HG02884 (cell line): ENCODE measurements at regions not wholly inside any gene's neighbourhood (a gene's known extent, or its start where the extent isn't known, plus 50 kb on each side); places are given as distances from the start of the nearest gene placed in this dataset.

Source experiments
- ATAC-seq: cut with Tn5 transposase; IDR thresholded peaks from one replicate; pipeline ENCODE4 v1.9.1; 2021; ENCODE audit warnings: mild to moderate bottlenecking, moderate library complexity; ENCODE audit not compliant: unreplicated experiment

DNA sequence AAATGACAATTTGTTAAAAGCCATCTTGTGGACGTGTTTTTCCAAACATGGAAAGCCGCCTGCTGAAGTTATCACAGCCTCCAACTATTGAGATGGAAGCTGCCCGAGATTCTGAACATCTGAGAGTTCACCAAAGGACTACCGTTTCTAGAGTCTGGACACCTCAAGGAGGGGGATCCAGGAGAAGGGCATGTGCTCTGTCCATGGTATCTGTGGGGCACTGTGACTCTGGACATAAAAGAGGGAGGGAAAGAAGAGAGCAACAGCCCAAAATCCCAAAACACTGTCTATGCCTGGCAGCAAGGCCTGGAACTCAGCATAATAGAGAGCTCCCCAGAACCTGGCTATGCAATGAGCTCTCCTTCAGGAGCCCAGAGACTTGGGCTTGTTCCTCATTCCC, 319.9 kb downstream of the EN1 start:
- no peak for ATAC-seq

DNA sequence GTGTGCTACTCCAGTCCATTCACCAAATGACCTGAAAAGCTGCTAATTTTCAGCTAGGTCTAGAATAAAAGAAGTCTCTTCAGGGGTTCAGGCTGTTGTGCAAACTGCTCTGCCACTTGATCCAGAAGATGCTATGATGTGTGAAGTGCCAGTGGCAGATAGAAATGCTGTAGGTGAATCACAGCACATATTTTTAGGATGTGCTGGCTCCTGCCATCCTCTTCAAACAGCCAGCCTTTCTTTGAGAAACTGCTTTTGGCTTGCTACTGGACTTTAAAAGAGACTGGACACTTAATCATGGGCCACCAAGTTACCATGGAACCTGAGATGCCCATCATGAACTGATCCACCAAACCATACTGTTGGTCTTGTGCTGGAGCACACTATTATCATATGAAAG, 322.1 kb downstream of the EN1 start:
- no peak for ATAC-seq

DNA sequence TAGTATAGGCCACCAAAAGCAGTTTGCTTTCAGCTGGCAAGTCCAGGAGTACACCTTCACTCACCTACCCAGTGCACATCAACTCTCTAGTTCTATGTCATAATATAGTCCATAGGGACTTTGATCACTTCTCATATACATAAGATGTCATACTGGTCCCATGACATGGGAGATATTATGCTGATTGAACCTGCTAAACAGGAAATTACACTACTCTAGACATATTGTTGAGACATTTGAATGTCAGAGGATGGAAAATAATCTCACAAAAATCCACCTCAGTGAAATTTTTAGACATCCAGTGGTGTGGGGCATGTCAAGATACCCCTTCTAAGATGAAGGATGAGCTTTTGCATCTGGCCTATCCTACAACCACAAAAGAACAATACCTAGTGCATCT, 322.5 kb downstream of the EN1 start:
- ATAC-seq, result no peak

DNA sequence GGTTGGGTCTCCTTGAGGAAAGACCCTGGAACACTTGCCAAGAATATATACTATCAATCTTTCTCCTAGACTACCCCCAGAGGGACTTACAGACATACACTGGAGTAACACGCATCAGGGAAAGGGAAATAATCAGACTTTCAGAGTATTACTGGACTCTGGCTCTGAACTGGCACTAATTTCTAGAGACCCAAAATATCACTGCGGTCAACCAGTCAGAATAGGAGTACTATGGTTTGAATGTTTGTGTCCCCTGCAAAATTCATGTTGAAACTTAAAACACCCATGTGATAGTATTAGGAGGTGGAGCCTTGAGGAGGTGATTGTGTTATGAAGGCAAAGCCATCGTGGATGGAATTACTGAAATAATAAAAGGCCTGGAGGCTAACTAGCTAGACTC, 323.7 kb downstream of the EN1 start:
- ATAC-seq, result no peak

DNA sequence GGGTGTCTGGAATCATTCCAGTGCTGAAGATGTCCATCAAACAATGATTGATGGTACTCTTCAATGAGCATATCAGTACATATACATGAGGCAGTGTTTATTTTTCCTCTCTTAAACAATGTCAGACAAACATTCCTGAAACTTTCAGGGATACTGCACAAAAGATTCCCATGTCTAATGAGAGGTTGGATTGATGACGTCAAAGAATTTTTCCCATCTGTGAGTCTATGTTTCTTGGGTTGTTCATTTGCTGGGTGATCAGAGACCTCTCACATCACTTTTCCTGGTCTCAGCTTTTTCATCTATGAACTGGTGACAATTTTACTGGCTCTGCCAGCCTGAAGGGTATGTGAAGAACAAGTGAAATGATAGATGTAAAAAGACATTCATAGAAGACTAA, 325.5 kb downstream of the EN1 start:
- no peak for ATAC-seq

DNA sequence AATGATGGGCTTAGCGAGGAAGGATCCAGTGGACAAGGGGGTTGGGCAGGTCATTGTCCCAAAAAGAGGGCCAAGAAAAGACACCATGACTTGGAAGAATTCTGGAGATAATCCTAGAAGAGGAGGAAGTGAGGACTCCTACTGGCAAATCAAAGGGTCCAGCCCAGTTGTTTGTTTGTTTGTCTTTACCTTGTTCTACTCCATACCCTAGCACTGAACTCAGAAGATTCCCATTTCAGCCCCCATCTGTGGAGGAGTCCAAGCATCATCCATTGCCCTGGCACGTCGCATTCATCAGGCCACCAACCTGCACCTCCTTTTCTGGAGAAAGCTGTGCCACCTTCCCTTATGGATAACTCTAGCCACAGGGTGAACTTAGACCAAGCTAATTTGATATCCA, 326.2 kb downstream of the EN1 start:
- ATAC-seq, result no peak

DNA sequence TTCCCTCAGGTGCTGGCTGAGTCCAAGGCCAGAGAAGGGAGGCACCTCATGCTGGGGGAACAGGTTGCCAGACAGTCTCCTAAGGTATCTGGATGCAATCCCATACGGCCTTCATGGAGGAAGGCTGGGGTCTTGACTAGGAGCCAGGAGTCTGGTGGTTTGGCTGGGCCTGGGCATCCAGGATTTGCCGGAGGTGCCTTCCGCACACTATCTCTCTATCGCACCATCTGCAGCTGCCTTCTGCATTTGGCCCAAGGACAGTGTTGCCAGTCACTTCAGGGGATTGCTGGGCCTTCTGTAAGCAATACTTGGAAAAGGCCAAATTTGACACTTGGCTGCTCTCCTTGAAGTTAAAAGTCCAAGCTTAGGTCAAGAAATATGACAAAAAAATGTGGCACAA, 327.2 kb downstream of the EN1 start:
- ATAC-seq, result no peak

DNA sequence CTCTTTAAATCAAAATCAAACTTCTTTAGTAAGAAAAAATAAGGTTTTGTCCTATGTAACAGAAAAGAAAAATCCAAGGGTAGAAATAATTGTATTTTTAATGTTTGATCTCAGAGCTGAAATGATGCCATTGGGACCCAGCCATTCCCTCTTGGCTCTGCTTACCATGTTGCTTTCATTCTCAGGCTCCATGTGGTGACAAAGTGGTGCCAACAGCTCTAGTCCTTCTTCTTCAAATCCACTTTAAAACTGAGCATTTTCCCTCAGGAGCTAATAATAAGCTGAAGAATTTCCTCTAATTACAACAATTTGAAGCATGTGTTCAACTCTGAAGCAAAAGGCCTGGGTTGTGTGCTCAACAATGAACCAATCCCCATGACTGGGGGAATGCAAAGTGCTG, 327.9 kb downstream of the EN1 start:
- ATAC-seq, result no peak

DNA sequence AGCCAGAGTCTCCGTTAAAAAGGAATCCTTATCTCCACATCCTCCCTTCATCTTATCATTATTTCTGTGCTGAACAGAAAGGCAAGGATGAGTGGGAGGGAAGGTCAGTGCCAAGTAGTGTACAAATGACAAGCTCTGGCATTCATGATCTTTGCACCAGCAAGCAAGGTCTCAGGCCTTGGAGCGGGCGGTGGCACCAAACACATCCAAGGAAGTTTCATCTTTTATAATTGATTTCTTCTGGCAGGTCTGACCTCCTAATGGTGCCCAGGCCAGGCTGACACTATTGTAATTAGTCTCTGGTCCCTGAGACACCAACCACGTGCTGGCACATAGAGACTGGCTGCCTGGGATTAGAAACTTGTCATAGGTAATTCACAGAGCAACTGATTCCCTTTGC, 336.6 kb downstream of the EN1 start:
- ATAC-seq, result no peak

DNA sequence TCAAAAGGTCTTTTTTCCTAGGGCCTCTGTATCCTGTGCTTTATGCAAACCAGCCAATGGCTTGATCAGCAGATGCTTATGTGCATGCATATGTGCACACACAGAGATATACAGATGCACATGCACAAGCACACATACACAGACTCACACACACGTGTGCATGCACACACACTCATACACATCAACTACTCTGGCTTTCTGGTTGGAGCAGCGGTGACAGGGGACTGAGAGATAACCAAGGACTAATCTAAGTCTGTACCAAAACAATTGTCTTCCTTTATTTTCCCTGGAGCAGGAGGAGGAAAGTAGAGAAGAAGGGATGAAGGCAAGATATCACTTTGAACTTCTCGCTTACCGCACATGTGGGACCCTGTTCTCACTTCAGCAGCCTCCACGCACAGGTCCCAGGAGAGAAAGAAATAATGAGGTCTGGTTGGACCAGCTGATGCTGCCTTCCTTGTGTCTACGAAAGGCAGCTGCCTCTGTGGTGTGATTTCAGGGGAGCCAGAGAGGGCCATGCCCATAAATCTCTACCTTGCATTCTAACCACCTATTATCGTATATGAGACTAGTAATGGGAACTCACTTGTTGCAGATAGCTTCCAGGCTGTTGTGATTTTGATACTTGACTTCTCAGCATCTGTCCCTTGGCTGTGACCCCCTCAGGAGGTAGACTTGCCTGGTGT, 338.0 kb downstream of the EN1 start:
- no peak for ATAC-seq

DNA sequence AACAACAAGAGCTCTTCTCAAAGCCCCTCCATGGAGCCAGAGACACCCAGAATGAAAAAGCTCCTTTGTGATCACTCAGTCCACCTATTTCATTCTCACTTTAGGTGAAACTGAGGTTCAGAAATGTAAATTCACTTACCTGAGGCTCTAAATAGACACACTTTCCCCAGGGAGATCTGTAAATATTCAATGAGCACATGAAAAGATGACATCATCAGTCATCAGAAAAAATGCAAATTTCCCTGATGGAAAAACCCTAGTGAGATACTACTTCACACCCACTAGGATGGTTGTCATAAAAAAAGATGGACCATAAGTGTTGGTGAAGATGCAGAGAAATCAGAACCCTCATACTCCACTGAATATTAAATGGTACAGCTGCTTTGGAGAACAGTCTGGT, 339.2 kb downstream of the EN1 start:
- ATAC-seq, result no peak

DNA sequence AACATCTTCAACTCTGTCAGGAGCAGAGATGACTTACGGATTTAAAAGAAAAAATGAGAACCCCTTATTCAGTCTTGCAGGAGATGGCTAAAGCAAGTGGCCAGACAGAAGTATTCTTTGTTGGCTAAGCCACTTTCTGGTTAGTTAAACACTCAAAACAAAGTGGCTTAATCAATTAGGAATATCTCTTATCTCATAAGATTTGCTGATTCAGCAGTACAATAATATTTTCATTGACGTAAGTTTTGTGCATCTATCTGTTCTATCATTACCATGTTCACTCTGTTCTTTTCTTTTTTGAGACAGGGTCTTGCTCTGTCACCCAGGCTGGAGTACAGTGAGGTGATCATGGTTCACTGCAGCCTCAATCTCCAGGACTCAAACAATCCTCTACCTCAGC, 342.0 kb downstream of the EN1 start:
- ATAC-seq, result no peak

DNA sequence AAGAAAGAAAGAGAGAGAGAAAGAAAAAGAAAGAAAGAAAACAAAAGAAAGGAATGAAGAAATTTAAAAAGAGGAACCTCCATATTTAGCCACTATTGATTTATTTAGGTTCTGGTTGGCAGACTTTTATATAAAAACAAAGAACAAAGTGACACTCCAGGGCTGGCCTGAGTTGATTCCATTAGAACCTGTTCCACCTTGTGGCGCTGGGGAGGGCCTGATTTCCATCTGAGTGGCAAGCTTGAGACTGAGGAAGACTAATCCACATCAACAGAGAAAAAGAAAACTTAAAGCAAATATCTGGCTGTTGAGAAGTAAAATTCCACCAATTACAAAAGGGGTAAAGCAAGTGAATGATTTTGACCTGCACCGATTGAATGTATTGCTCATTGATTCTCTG, 345.3 kb downstream of the EN1 start:
- ATAC-seq, result no peak

DNA sequence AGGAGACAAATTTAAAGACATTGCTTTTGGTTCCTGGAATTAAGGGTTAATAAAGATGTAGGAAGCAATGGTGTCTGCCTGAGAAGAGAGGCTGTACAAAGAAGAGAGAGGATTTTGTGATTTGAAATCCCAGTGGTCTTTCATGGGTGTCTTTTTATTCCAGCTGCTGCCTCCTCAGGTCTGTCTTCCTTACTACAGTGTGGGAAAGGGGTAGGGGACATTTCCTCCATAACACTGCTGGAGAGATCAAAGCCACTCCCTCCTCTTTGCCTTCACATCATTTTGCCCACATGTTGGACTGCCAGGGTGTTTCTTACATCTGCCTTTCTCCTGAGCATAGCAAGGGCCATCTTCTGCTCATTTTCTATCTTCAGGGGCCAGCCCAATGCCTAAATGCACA, 348.5 kb downstream of the EN1 start:
- ATAC-seq, result no peak

DNA sequence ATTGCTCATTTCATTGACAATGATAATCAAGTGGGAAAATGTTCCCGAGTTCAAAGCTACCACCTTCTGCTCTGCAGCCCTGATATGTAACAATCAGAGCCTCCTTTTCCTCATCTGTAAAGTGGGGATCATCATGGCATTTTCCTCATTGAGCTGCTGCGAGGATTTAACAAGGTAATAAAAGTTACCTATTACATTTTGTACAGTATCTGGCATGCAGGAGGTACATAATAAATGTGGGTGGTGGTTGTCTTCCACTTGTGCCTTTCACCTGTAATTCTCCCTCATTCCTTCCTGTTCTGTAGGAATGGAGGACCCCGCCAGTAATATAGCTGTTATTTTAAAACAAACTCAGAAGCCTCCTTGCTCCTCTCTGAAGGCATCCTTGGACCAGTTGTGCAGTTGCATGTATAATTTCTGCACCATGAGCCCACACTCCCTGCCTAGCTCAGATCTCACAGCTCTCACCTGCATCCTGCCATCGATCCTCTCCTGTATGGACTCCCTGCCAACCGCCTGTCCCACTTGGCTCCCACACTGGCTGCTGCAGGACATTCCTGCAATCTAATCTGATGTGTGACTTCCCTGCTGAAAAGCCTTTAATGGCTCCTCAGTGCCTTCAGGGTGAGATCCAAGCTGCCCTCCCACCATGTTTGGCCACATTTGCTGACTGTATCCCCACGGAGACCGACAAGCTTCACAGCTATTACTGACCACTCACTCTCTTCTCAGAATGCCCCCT, 350.4 kb downstream of the EN1 start:
- ATAC-seq, result no peak

DNA sequence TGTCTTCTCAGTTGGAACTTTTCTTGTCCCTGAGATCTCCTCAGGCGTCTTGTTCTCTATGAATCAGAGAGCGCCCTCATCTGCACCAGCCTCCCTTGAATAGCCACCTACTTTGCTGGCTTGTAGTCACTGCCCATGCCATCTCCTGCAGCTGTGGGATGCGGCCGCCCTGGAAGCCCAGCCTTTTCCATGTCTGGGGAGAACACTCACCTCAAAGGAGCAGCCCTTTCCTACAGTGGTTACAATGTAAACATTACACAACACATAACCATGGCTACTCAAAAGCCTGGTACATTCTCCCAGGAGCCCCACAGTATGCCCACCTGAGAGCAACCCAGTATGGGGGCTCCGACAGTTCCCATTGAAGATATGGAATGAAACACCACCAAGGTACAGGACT, 351.0 kb downstream of the EN1 start:
- no peak for ATAC-seq

DNA sequence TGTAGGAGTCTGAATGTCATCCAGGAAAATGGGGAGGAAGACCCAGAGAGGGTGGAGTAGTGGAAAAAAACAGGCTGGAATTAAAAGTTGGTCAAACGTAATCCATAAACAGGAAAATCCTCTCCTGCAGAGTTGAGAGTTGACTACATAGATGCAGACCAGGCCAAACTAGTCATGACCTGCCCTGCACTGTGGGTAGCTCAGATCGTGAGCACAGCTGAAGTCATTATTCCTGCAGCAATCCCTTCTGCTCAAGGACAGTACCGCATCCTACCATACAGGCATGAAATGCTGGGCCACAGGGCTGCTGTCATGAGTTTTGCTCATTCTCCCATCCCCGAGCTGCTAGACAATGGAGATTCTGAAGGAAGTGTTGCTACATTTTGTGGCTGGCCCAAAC, 352.2 kb downstream of the EN1 start:
- no peak for ATAC-seq

DNA sequence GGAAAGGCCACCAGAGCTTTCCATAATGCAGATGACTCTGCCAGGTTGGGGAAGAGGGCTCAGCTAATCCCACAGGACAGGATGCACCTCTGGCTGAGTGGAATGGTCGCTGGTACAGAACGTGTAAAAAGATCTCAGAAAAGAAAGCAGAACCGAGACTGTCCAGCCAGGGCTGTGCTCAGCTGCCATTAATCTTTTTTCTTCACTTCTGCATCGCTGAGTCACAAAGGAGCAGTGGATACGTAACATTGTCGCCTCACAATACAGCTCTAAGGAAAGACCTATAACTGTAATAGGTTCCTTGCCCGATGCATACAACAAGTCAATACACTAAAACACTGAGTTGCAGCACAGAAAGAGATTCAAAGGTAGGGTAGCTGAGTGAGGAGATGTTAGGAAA, 354.2 kb downstream of the EN1 start:
- no peak for ATAC-seq

DNA sequence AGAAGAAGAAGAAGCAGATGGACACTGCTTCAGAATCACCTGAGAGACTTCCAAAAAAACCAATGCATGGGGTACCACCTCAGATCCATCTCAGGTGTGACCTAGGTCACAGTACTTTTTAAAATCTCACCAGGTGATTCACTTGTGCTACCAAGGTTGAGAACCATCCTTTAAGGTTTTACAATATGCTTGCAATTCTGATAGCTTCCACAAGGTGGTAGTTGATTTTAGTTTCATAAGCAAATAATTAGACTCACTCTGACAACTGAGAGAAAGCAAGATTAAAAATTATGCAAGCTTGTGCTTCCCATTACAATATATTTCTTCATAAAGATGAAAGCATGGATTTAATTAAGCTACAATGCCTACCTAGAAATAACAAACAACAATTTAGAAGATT, 355.1 kb downstream of the EN1 start:
- no peak for ATAC-seq

DNA sequence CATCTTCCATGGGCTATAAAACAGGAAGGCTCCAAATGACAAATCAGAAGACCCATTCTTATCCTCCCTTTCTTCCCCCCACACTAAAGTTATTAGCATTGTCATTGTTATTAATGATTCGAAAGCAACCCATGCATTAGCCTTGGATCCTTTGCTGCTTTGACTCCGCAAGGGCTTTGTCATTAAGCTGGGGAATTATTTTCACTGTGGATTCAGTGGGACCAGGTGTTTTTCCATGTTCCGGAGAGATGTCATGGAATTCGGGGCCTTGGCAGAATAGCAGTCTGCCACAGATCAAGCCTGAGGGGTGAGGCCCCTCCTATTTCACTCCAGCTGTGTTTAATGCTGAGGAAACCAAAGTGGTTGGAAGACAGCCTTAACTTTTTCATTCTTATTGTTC, 357.1 kb downstream of the EN1 start:
- no peak for ATAC-seq

DNA sequence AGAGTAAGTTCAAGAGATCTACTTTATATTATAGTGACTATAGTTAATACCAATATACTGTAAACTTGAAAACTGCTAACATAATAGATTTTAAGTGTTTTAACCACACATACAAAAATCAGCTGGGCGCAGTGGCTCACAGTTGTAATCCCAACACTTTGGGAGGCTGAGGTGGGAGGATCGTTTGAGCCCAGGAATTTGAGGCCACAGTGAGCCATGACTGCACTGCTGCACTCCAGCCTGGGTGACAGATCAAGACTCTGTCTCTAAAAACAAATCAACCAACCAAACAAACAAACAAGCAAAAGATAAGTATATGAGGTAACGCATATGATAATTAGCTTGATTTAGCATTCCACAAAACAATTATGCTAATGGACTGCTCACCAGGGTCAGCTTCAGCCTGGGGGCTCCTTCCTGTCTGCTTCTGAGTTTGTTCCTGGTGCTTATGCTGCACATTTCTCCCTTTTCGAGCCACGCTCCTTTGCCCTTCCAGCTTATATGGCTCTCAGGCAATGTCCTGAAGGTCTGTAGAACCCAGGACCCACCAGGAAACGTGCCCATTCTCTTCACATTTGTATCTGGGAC, 357.6 kb downstream of the EN1 start:
- ATAC-seq, result no peak

DNA sequence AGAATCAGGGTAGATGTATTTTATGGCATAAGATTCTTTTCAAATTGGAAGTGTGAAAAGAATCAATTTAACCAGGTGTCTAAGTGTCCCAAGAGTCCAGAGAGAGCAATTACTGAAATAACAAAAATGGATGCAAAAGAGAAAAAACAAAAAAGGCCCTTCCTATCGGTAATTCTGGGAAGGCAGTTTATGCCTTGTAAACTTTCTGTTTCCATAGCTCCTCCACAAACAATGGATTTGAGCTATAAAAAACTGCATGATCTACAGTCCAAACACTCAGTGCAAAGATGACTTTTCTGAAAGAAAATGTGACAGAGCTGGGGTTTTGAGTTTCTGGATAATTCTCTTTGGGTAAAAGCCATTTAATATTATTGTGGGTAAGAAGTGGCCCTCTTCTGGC, 366.1 kb downstream of the EN1 start:
- ATAC-seq, result no peak

DNA sequence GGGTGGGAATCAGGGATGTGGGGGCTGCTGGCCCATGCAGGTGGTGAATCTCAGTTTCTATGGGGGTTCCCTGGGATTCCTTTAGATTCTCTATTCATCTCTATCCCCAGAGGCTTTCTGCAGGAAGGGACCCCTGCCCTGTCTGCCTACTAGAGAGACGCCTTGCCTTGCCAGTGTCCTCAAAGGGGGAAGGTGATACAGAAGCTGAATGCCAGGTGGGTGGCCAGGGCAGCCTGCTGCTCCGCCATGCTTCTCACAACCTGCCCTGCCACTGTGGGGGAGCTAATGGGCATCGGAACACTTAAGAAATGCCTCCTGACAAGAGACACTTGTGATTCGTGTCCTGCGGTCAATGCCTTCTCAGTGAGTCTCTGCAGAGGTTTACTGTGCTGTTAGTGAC, 368.4 kb downstream of the EN1 start:
- no peak for ATAC-seq
